ENCODE measurements at regions not wholly inside any gene's neighbourhood (a gene's known extent, or its start where the extent isn't known, plus 50 kb on each side); places are given as distances from the start of the nearest gene placed in this dataset.

GRCh38 chr2:21303876-21304275, 180.1 kb downstream of the TDRD15 start (continued):
- no peak for TF ChIP-seq ELK4 (IDR thresholded peaks at IDR 0.05; ENCODE audit: borderline replicate concordance, low read depth, low read length)
- TF ChIP-seq ZNF623 (tag by site-specific recombination; IDR thresholded peaks at IDR 0.05): no peak
- no peak for TF ChIP-seq HIC1 (tag by site-specific recombination; IDR thresholded peaks at IDR 0.05)

GRCh38 chr2:21305581-21305980, 181.8 kb downstream of the TDRD15 start:
- POLR2A ChIA-PET: no interaction called here
- no peaks in the 10 kb centered on the region for H3K4me1 ChIP-seq (ENCODE audit: control insufficient read depth, insufficient read depth, low read length)
- no peak overlapping the region for H3K4me3 ChIP-seq (ENCODE audit: low read depth, low read length)
- no peak overlapping the region for H3K27ac ChIP-seq (ENCODE audit: extremely low read depth, low read depth, low read length)
- CTCF ChIA-PET: interaction anchor here (1.2 to 1.9 kb wide), 3 partner anchors 10 to 13 kb away, joined by 4 to 6 read pairs (median 4); no protein-coding TSS in a partner anchor
- H3K9me3 ChIP-seq (ENCODE audit: control insufficient read depth, insufficient read depth, low read depth, low read length): no peaks in the 10 kb centered on the region
- TF ChIP-seq ZNF658 (tag by site-specific recombination; IDR thresholded peaks at IDR 0.05) (no peak), ZFHX2 (tag by site-specific recombination; conservative IDR thresholded peaks at IDR 0.05) (no peak), ZNF692 (tag by site-specific recombination; IDR thresholded peaks at IDR 0.05) (no peak), ZNF488 (tag by site-specific recombination; IDR thresholded peaks at IDR 0.05) (no peak), ZNF214 (tag by site-specific recombination; IDR thresholded peaks at IDR 0.05; ENCODE audit: borderline replicate concordance) (no peak), ZNF626 (tag by site-specific recombination; IDR thresholded peaks at IDR 0.05) (no peak), ZNF341 (tag by site-specific recombination; IDR thresholded peaks at IDR 0.05; ENCODE audit: low read depth) (no peak), ZNF16 (tag by site-specific recombination; IDR thresholded peaks at IDR 0.05; ENCODE audit: low read depth) (no peak), WT1 (tag by site-specific recombination; IDR thresholded peaks at IDR 0.05) (no peak), HIC1 (tag by site-specific recombination; IDR thresholded peaks at IDR 0.05) (no peak), OSR2 (tag by site-specific recombination; IDR thresholded peaks at IDR 0.05) (no peak), ZNF2 (tag by site-specific recombination; IDR thresholded peaks at IDR 0.05) (no peak), SP2 (tag by site-specific recombination; IDR thresholded peaks at IDR 0.05) (no peak)
- no peaks in the 10 kb centered on the region for H3K36me3 ChIP-seq (ENCODE audit: control insufficient read depth in 2 of 2, insufficient read depth in 1 of 2, low read length in 2 of 2)

- H3K9me3 ChIP-seq (ENCODE audit: control insufficient read depth, insufficient read depth, low read depth, low read length): no peaks in the 10 kb centered on the region
- ChIA-PET CTCF (interaction anchor here (1.2 to 1.9 kb wide), 3 partner anchors 10 to 13 kb away, joined by 4 to 6 read pairs (median 4); no protein-coding TSS in a partner anchor), POLR2A (no interaction called here)
- H3K4me1 ChIP-seq (ENCODE audit: control insufficient read depth, insufficient read depth, low read length): no peaks in the 10 kb centered on the region
- H3K4me3 ChIP-seq (ENCODE audit: low read depth, low read length): no peak overlapping the region
- H3K27ac ChIP-seq (ENCODE audit: extremely low read depth, low read depth, low read length): no peak overlapping the region
- H3K36me3 ChIP-seq (ENCODE audit: control insufficient read depth in 2 of 2, insufficient read depth in 1 of 2, low read length in 2 of 2): no peaks in the 10 kb centered on the region
- TF ChIP-seq ZNF214 (tag by site-specific recombination; IDR thresholded peaks at IDR 0.05; ENCODE audit: borderline replicate concordance) (no peak), PRDM6 (tag by site-specific recombination; IDR thresholded peaks at IDR 0.05) (no peak), ZNF121 (tag by site-specific recombination; IDR thresholded peaks at IDR 0.05) (no peak), GFI1B (tag by site-specific recombination; IDR thresholded peaks at IDR 0.05) (no peak), ZNF302 (tag by site-specific recombination; IDR thresholded peaks at IDR 0.05; ENCODE audit: low read depth) (no peak), ZNF423 (tag by site-specific recombination; IDR thresholded peaks at IDR 0.05) (no peak), SALL2 (tag by site-specific recombination; IDR thresholded peaks at IDR 0.05; ENCODE audit: borderline replicate concordance) (no peak), ZNF639 (tag by site-specific recombination; IDR thresholded peaks at IDR 0.05) (no peak)
Observed at GRCh38 chr2:21306235-21306634, 182.5 kb downstream of the TDRD15 start.

Data from HEK293 (cell line).